ENCODE measurements at regions not wholly inside any gene's neighbourhood (a gene's known extent, or its start where the extent isn't known, plus 50 kb on each side); places are given as distances from the start of the nearest gene placed in this dataset.

DNA sequence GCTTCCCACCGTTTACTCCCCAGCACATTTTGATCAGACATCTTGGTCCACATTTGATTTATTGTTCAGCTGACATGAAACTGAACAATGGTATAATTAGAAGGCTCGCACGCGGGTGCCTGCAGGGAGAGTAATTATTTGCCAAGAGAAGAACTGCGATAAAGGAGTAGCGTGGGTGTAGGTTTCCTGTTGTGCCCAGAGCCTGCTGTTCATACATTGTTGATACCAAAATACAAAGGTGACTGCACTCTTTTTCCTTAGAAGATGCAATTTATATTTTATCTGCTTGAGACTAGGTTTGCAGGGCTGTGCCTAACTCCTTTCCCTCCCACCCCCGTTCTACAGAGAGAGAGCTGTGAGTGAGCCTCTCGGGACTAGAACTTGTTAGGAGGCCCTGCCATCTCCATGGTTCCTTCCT is 241.8 kb upstream of the MSX2 start:
- H3K27me3 ChIP-seq (replicated peaks; ENCODE audit: insufficient read depth) = no peaks in the 10 kb centered on the region
- no peak overlapping the region for H3K27ac ChIP-seq
- H3K9me3 ChIP-seq = no peaks in the 10 kb centered on the region
- no peak for ATAC-seq (ENCODE audit: insufficient number of reproducible peaks, low FRiP score, low read depth)
- no peaks in the 10 kb centered on the region for H3K36me3 ChIP-seq
- DNase-seq (ENCODE audit: low spot score) = no peak
- TF ChIP-seq, protein P1, sequence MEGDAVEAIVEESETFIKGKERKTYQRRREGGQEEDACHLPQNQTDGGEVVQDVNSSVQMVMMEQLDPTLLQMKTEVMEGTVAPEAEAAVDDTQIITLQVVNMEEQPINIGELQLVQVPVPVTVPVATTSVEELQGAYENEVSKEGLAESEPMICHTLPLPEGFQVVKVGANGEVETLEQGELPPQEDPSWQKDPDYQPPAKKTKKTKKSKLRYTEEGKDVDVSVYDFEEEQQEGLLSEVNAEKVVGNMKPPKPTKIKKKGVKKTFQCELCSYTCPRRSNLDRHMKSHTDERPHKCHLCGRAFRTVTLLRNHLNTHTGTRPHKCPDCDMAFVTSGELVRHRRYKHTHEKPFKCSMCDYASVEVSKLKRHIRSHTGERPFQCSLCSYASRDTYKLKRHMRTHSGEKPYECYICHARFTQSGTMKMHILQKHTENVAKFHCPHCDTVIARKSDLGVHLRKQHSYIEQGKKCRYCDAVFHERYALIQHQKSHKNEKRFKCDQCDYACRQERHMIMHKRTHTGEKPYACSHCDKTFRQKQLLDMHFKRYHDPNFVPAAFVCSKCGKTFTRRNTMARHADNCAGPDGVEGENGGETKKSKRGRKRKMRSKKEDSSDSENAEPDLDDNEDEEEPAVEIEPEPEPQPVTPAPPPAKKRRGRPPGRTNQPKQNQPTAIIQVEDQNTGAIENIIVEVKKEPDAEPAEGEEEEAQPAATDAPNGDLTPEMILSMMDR (IDR thresholded peaks at IDR 0.05) = no peak
- no peaks in the 10 kb centered on the region for H3K4me1 ChIP-seq (ENCODE audit: control insufficient read depth in 1 of 2, low read depth in 2 of 2)
- no peak overlapping the region for H3K4me3 ChIP-seq

DNA sequence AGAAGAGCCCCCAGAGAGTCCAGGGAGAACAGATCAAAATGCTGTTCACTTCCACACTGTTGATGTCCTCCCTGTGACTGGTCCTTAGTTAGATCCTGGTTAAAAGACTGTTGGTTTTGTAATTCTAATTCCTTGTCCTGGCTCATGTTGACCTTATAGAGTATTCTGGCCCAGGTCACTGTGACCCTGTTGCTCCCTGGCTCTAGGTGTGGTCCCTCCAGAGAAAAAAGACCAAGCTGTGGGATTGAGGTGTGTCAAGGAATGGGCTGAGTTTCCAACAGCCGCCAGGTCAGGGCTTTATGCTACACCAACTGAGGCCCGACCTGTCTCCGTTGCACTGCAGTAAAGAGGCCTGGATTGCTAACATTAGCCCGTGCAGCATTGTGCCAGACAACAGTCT is 241.0 kb upstream of the MSX2 start:
- DNase-seq (ENCODE audit: low spot score) (no peak), ATAC-seq (ENCODE audit: insufficient number of reproducible peaks, low FRiP score, low read depth) (no peak)
- no peaks in the 10 kb centered on the region for H3K4me1 ChIP-seq (ENCODE audit: control insufficient read depth in 1 of 2, low read depth in 2 of 2)
- H3K27ac ChIP-seq = no peak overlapping the region
- TF ChIP-seq, protein P1 (IDR thresholded peaks at IDR 0.05) = no peak
- H3K36me3 ChIP-seq = no peaks in the 10 kb centered on the region
- H3K9me3 ChIP-seq = no peaks in the 10 kb centered on the region
- no peaks in the 10 kb centered on the region for H3K27me3 ChIP-seq (replicated peaks; ENCODE audit: insufficient read depth)
- no peak overlapping the region for H3K4me3 ChIP-seq

DNA sequence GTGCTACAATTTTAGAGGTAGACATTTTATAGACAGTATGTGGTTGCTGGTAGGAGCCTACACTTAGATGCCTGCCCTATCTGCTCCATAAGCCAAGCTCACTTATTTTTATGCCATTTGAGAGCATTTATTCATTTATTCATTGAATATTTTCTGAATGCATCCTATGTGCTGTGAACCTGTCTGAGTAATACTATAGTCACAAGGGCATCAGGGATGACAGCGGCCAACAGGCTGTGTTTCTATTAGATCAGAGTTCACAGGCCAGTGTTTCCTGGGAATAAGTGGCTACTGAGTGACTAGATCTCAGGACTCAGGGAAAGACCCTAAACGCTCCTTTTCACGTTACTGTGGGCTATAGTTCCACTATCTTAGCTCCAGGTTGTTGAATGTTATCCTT is 235.2 kb upstream of the MSX2 start:
- ATAC-seq (ENCODE audit: insufficient number of reproducible peaks, low FRiP score, low read depth) = no peak
- TF ChIP-seq, protein P1 (IDR thresholded peaks at IDR 0.05) = no peak
- Histone ChIP-seq H3K4me1 (ENCODE audit: control insufficient read depth in 1 of 2, low read depth in 2 of 2) (no peaks in the 10 kb centered on the region), H3K27me3 (replicated peaks; ENCODE audit: insufficient read depth) (no peaks in the 10 kb centered on the region), H3K9me3 (no peaks in the 10 kb centered on the region), H3K27ac (no peak overlapping the region), H3K36me3 (no peaks in the 10 kb centered on the region), H3K4me3 (no peak overlapping the region)
- DNase-seq (ENCODE audit: low spot score) = no peak

DNA sequence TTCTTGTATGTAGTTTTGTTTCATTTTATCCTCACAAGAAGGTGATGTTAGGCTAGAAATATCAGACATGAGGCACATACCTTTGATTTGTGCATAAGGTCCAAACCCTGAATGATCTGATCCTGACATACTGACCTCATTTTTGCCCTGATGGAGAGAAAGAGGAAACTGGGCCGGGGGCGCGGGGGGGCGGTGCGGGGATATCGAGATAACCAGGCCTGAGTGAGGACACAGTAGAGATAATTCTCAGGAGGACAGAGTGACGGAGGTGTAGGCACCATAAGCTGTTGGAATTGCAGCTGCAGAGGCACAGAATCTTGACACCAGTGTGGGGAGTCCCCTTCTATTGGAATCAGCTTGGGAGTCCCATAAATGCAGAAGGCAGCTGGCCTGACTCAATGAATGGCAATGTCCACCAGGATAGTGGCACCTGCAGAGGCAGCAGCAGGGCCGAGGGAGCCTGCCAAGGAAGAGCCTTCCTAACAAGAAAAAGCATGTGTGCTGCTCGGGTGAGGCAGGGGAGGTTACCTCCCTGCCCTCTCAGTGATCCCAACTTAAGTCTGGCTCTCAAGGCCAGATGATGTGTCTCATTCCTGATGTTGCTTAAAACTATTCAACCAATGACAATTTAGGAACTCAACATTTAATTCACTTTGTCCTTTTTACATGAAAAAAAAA is 234.3 kb upstream of the MSX2 start:
- Histone ChIP-seq H3K9me3 (no peaks in the 10 kb centered on the region), H3K27ac (no peak overlapping the region), H3K4me3 (no peak overlapping the region), H3K36me3 (no peaks in the 10 kb centered on the region), H3K27me3 (replicated peaks; ENCODE audit: insufficient read depth) (no peaks in the 10 kb centered on the region), H3K4me1 (ENCODE audit: control insufficient read depth in 1 of 2, low read depth in 2 of 2) (no peaks in the 10 kb centered on the region)
- DNase-seq (ENCODE audit: low spot score) (no peak), ATAC-seq (ENCODE audit: insufficient number of reproducible peaks, low FRiP score, low read depth) (no peak)
- TF ChIP-seq, protein P1 (IDR thresholded peaks at IDR 0.05) = no peak

DNA sequence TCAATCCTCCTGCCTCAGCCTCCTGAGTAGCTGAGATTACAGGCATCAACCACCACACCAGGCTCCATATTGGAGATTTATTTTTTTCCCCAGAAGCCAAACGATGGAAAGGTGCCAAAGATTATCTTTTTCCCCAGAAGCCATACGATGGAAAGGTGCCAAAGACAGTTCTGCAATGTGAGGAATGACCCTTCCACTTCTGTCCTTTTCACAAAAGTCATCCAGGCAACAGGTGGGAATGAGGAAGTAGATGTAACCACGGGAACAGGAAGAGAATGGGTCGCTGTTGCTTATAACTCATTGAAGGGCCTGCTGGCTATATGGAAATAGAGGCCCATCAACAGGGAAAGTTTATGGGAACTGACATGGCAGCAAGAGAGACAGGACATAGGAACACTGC is 233.7 kb upstream of the MSX2 start:
- no peaks in the 10 kb centered on the region for H3K36me3 ChIP-seq
- TF ChIP-seq, protein P1 (IDR thresholded peaks at IDR 0.05) = no peak
- DNase-seq (ENCODE audit: low spot score) (no peak), ATAC-seq (ENCODE audit: insufficient number of reproducible peaks, low FRiP score, low read depth) (no peak)
- H3K27ac ChIP-seq = no peak overlapping the region
- no peaks in the 10 kb centered on the region for H3K4me1 ChIP-seq (ENCODE audit: control insufficient read depth in 1 of 2, low read depth in 2 of 2)
- H3K27me3 ChIP-seq (replicated peaks; ENCODE audit: insufficient read depth) = no peaks in the 10 kb centered on the region
- H3K9me3 ChIP-seq = no peaks in the 10 kb centered on the region
- no peak overlapping the region for H3K4me3 ChIP-seq

All from thoracic aorta (tissue), 2 donors.